HG03108 (cell line): ENCODE measurements at regions not wholly inside any gene's neighbourhood (a gene's known extent, or its start where the extent isn't known, plus 50 kb on each side); places are given as distances from the start of the nearest gene placed in this dataset.

ENCODE experiments used
- ATAC-seq: cut with Tn5 transposase; IDR thresholded peaks from one replicate; pipeline ENCODE4 v1.9.1; 2021; ENCODE audit warnings: moderate library complexity; ENCODE audit not compliant: unreplicated experiment

- ATAC-seq, result no peak
Measured at GRCh38 chr18:25005541-25006403, 346.2 kb downstream of the ZNF521 start.

DNA sequence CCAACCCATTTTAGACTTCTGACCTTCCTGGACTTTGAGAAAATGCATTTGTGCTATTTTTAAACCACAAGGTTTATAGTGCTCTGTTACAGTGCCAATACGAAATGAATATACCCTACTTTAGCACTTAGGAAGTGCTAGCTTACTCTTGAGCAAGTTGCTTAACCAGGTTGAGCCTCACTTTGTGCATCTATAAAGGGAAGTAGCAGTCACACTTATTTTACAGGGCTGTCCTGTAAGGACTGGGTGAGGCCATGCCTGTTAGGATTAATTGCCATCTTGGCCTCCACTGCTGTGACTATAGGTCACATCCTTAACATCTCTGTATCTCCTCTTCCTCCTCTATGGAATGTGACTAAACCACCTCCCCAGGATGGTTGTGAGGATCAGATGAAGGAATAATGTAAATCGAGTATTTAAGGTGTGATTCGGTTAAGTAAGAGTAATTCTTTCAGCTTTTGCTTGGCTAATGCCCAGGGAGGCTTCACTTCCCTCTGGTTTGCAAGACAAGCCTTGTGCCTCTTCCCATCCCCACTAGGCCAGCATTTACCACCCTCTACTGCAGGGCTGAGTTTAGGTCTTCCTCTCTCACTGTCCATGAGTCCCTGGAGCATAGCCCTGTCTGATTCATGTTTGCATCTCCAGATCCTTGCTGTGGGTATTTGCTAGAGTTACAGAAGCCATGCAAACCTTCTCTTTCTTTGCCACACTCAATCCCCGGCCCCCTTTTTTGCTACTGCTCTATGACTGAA lies 341.2 kb downstream of the ZNF521 start:
- ATAC-seq, result no peak
